Peyer's patch (tissue), 4 donors: ENCODE measurements at regions not wholly inside any gene's neighbourhood (a gene's known extent, or its start where the extent isn't known, plus 50 kb on each side); places are given as distances from the start of the nearest gene placed in this dataset.

Source experiments
- POLR2A ChIP-seq, 2 donors: fragments of 450-650 bp; IDR thresholded peaks; one replicate each; pipeline ENCODE4 v1.5.1; 2017; ENCODE audit warnings: antibody characterized with exemption in 2 of 2, mild to moderate bottlenecking in 2 of 2, moderate library complexity in 2 of 2
- TF ChIP-seq, protein P1 (sequence below), 6 experiments: fragments of 450-650 bp in 4 of 6; fragments of 200-600 bp in 2 of 6; sonication (generic) in 1 of 6; IDR thresholded peaks; one replicate each; pipeline ENCODE4 v1.5.1; 2017 to 2019; ENCODE audit warnings: antibody characterized with exemption in 6 of 6, mild to moderate bottlenecking in 3 of 6, moderate library complexity in 1 of 6

DNA sequence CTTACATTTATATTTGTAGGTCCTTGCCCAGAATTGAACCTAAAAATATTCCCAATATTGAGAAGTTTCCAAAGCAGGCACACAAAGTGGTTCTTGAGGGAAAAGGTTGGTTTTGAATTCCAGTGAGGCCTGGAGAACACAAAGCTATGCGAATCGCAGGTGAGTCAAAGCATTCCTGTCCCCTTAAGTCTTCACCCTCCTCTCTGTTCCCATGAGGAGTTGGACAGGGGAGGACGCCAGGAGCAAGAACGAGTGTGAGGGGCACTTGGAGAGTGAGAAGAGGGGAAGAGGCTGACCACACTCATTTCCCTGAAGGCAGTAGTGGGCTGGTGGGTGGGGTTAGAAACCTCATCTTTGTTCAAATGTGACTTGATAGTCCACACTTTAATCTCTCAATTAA lies 185.8 kb upstream of the EOMES start:
- TF ChIP-seq, protein P1, sequence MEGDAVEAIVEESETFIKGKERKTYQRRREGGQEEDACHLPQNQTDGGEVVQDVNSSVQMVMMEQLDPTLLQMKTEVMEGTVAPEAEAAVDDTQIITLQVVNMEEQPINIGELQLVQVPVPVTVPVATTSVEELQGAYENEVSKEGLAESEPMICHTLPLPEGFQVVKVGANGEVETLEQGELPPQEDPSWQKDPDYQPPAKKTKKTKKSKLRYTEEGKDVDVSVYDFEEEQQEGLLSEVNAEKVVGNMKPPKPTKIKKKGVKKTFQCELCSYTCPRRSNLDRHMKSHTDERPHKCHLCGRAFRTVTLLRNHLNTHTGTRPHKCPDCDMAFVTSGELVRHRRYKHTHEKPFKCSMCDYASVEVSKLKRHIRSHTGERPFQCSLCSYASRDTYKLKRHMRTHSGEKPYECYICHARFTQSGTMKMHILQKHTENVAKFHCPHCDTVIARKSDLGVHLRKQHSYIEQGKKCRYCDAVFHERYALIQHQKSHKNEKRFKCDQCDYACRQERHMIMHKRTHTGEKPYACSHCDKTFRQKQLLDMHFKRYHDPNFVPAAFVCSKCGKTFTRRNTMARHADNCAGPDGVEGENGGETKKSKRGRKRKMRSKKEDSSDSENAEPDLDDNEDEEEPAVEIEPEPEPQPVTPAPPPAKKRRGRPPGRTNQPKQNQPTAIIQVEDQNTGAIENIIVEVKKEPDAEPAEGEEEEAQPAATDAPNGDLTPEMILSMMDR (IDR thresholded peaks at IDR 0.05) = no peak
- no peak for TF ChIP-seq POLR2A (IDR thresholded peaks at IDR 0.05)
